Keratinocyte (primary cell): ENCODE measurements at regions not wholly inside any gene's neighbourhood (a gene's known extent, or its start where the extent isn't known, plus 50 kb on each side); places are given as distances from the start of the nearest gene placed in this dataset.

Experiments used
- CTCF ChIP-seq, 3 experiments: IDR thresholded peaks in 1 of 3; conservative IDR thresholded peaks in 1 of 3; optimal IDR thresholded peaks in 1 of 3; 2 replicates in 2 of 3; 3 replicates in 1 of 3; pipeline versions ENCODE3 to v1.5.1; 2011; ENCODE audit warnings: low read length in 3 of 3, mild to moderate bottlenecking in 3 of 3, moderate library complexity in 2 of 3, control low read depth in 1 of 3, inconsistent platforms in 1 of 3; ENCODE audit not compliant: insufficient read depth in 2 of 3; ENCODE audit errors: extremely low read depth in 1 of 3
- EZH2 ChIP-seq: IDR thresholded peaks from one replicate; pipeline ENCODE4 v1.6.1; 2012; ENCODE audit warnings: inconsistent platforms, mild to moderate bottlenecking, low read length, moderate library complexity

GRCh38 chr2:191512216-191512835 is 165.6 kb upstream of the NABP1 start:
- TF ChIP-seq CTCF (optimal IDR thresholded peaks at IDR 0.05 in 1 of 3, IDR thresholded peaks at IDR 0.05 in 1 of 3, conservative IDR thresholded peaks at IDR 0.05 in 1 of 3; ENCODE audit: extremely low read depth in 1 of 3, insufficient read depth in 2 of 3, low read length in 3 of 3) (no peak), EZH2 (no peak)
